ENCODE measurements at regions not wholly inside any gene's neighbourhood (a gene's known extent, or its start where the extent isn't known, plus 50 kb on each side); places are given as distances from the start of the nearest gene placed in this dataset.
"Not testable (repeated sequence)": the region's sequence is repeated elsewhere in the genome, so short reads cannot be mapped to it uniquely, and the experiment has no call there.

GRCh38 chr5:57777174-57777581 lies 294.6 kb upstream of the ACTBL2 start:
- in situ Hi-C loops (cut with MboI; ENCODE audit: low sequenced_read_pairs), result no loop called here

GRCh38 chr5:57776035-57776434 lies 293.4 kb upstream of the ACTBL2 start:
- in situ Hi-C loops (cut with MboI; ENCODE audit: low sequenced_read_pairs), result no loop called here

GRCh38 chr5:57774439-57774838 lies 291.8 kb upstream of the ACTBL2 start:
- in situ Hi-C loops (cut with MboI; ENCODE audit: low sequenced_read_pairs), result no loop called here

GRCh38 chr5:57772512-57772911 lies 289.9 kb upstream of the ACTBL2 start:
- in situ Hi-C loops (cut with MboI; ENCODE audit: low sequenced_read_pairs), result no loop called here

- in situ Hi-C loops (cut with MboI; ENCODE audit: low sequenced_read_pairs), result no loop called here
Observed at GRCh38 chr5:57770039-57770438, 287.4 kb upstream of the ACTBL2 start.

- in situ Hi-C loops (cut with MboI; ENCODE audit: low sequenced_read_pairs), result no loop called here
Observed at GRCh38 chr5:57768745-57769144, 286.1 kb upstream of the ACTBL2 start.

- in situ Hi-C loops (cut with MboI; ENCODE audit: low sequenced_read_pairs), result no loop called here
Observed at GRCh38 chr5:57764479-57765089, 282.0 kb upstream of the ACTBL2 start.

GRCh38 chr5:57761513-57761912 lies 278.9 kb upstream of the ACTBL2 start:
- in situ Hi-C loops (cut with MboI; ENCODE audit: low sequenced_read_pairs), result no loop called here

- in situ Hi-C loops (cut with MboI; ENCODE audit: low sequenced_read_pairs), result no loop called here
Observed at GRCh38 chr5:57754616-57755015, 272.0 kb upstream of the ACTBL2 start.

GRCh38 chr5:57753446-57753845 lies 270.8 kb upstream of the ACTBL2 start:
- in situ Hi-C loops (cut with MboI; ENCODE audit: low sequenced_read_pairs), result no loop called here

- in situ Hi-C loops (cut with MboI; ENCODE audit: low sequenced_read_pairs), result no loop called here
Observed at GRCh38 chr5:57751710-57752109, 269.1 kb upstream of the ACTBL2 start.

GRCh38 chr5:57750891-57751290 lies 268.3 kb upstream of the ACTBL2 start:
- in situ Hi-C loops (cut with MboI; ENCODE audit: low sequenced_read_pairs), result no loop called here

GRCh38 chr5:57750282-57750681 lies 267.7 kb upstream of the ACTBL2 start:
- in situ Hi-C loops (cut with MboI; ENCODE audit: low sequenced_read_pairs), result no loop called here

- in situ Hi-C loops (cut with MboI; ENCODE audit: low sequenced_read_pairs), result no loop called here
Observed at GRCh38 chr5:57749396-57749795, 266.8 kb upstream of the ACTBL2 start.

GRCh38 chr5:57745700-57746651 lies 263.4 kb upstream of the ACTBL2 start:
- in situ Hi-C loops (cut with MboI; ENCODE audit: low sequenced_read_pairs), result no loop called here

GRCh38 chr5:57745029-57745428 lies 262.4 kb upstream of the ACTBL2 start:
- in situ Hi-C loops (cut with MboI; ENCODE audit: low sequenced_read_pairs), result no loop called here

GRCh38 chr5:57741336-57741735 lies 258.7 kb upstream of the ACTBL2 start:
- in situ Hi-C loops (cut with MboI; ENCODE audit: low sequenced_read_pairs), result no loop called here

GRCh38 chr5:57738787-57739186 lies 256.2 kb upstream of the ACTBL2 start:
- in situ Hi-C loops (cut with MboI; ENCODE audit: low sequenced_read_pairs), result no loop called here

GRCh38 chr5:57738301-57738700 lies 255.7 kb upstream of the ACTBL2 start:
- in situ Hi-C loops (cut with MboI; ENCODE audit: low sequenced_read_pairs), result no loop called here

- in situ Hi-C loops (cut with MboI; ENCODE audit: low sequenced_read_pairs), result no loop called here
Observed at GRCh38 chr5:57736716-57737115, 254.1 kb upstream of the ACTBL2 start.

GRCh38 chr5:57735279-57736153 lies 252.9 kb upstream of the ACTBL2 start:
- in situ Hi-C loops (cut with MboI; ENCODE audit: low sequenced_read_pairs), result not testable (repeated sequence)

Data from hTERT RPE-1 (cell line).